Ishikawa (cell line): ENCODE measurements at regions not wholly inside any gene's neighbourhood (a gene's known extent, or its start where the extent isn't known, plus 50 kb on each side); places are given as distances from the start of the nearest gene placed in this dataset.

Source experiments
- TAF1 ChIP-seq: IDR thresholded peaks from 2 replicates; pipeline ENCODE4 v1.6.1; 2012; ENCODE audit warnings: low read depth, mild to moderate bottlenecking
- TF ChIP-seq, protein P1 (sequence below): IDR thresholded peaks from 2 replicates; pipeline ENCODE4 v1.6.1; 2012; ENCODE audit warnings: low read depth, mild to moderate bottlenecking
- TF ChIP-seq, protein P2 (sequence below): IDR thresholded peaks from 2 replicates; pipeline ENCODE4 v1.6.1; 2012

DNA sequence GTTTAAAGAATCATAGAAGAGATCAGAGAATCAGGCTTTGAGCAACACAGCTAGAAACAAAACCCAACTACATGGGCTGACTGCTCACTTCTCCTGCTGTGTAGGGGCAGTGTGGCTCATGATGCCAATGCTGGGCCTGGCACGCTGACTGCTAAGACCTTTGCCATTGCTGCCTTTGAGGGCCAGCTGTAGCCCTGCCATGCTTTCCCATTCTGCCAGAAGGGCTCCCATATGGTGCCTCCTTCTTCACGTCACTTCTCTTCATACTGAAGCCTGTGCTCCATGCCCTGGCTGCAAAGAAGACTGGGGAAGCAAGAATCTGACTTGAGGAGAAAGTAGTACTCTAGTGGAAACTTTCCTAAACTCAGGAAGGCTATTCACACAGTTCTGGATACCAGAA lies 232.9 kb downstream of the UTP18 start:
- no peak for TF ChIP-seq TAF1
- TF ChIP-seq, protein P1, sequence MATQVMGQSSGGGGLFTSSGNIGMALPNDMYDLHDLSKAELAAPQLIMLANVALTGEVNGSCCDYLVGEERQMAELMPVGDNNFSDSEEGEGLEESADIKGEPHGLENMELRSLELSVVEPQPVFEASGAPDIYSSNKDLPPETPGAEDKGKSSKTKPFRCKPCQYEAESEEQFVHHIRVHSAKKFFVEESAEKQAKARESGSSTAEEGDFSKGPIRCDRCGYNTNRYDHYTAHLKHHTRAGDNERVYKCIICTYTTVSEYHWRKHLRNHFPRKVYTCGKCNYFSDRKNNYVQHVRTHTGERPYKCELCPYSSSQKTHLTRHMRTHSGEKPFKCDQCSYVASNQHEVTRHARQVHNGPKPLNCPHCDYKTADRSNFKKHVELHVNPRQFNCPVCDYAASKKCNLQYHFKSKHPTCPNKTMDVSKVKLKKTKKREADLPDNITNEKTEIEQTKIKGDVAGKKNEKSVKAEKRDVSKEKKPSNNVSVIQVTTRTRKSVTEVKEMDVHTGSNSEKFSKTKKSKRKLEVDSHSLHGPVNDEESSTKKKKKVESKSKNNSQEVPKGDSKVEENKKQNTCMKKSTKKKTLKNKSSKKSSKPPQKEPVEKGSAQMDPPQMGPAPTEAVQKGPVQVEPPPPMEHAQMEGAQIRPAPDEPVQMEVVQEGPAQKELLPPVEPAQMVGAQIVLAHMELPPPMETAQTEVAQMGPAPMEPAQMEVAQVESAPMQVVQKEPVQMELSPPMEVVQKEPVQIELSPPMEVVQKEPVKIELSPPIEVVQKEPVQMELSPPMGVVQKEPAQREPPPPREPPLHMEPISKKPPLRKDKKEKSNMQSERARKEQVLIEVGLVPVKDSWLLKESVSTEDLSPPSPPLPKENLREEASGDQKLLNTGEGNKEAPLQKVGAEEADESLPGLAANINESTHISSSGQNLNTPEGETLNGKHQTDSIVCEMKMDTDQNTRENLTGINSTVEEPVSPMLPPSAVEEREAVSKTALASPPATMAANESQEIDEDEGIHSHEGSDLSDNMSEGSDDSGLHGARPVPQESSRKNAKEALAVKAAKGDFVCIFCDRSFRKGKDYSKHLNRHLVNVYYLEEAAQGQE = no peak
- TF ChIP-seq, protein P2, sequence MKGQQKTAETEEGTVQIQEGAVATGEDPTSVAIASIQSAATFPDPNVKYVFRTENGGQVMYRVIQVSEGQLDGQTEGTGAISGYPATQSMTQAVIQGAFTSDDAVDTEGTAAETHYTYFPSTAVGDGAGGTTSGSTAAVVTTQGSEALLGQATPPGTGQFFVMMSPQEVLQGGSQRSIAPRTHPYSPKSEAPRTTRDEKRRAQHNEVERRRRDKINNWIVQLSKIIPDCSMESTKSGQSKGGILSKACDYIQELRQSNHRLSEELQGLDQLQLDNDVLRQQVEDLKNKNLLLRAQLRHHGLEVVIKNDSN = no peak
